G401 (cell line): ENCODE measurements at regions not wholly inside any gene's neighbourhood (a gene's known extent, or its start where the extent isn't known, plus 50 kb on each side); places are given as distances from the start of the nearest gene placed in this dataset.
"Not testable (repeated sequence)": the region's sequence is repeated elsewhere in the genome, so short reads cannot be mapped to it uniquely, and the experiment has no call there.

Source experiments
- DNase-seq: peaks from one replicate; pipeline ENCODE4 v3.0.0-alpha.2; 2015; ENCODE audit warnings: low spot score
- in situ Hi-C: cut with HindIII; loops from 2 replicates; pipeline ENCODE4 v1.10.0; 2016; ENCODE audit warnings: low sequenced_read_pairs, mixed read lengths

GRCh38 chr4:43391069-43391468 is 498.6 kb downstream of the GRXCR1 start:
- no peak for DNase-seq
- in situ Hi-C loops, result no loop called here

DNA sequence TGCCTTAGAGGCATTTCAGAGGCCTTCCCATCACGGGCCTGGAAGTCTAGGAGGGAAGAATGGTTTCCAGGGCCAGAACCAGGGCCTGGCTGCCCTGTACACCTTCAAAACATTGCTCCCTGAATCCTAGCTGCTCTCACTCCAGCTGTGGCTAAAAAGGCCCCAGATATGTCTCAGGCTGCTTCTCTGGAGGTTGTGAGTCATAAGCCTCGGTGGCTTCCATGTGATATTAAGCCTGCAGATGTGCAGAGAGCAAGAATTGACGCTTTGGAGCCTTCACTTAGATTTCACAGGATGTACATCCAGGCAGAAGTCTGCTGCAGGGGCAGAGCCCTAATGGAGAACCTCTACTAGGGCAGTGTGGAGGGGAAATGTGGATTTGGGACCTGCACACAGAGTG is 502.5 kb downstream of the GRXCR1 start:
- in situ Hi-C loops, result no loop called here
- no peak for DNase-seq

DNA sequence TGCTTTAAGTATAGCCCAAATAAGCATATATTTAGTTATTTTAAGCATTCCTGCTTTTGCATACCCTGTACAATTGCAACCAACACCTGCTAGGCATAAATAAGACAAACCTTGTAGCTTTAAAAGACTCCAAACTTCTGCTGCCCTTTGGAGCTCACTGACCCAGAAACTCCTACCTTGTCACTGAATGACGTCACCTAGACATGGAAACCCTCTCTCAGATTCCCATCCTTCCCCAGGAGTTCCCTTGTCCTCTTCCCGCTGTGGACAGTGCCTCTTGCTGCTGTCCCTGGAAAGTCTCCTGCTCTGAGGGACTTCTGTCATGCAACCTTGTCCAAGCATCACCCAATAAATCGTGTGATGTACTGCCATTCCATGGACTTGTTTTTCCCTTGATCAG is 507.2 kb downstream of the GRXCR1 start:
- in situ Hi-C loops, result no loop called here
- DNase-seq, result no peak

GRCh38 chr4:43402393-43402792 is 509.9 kb downstream of the GRXCR1 start:
- in situ Hi-C loops, result no loop called here
- no peak for DNase-seq

- DNase-seq, result no peak
- in situ Hi-C loops, result no loop called here
These were observed 518.1 kb downstream of the GRXCR1 start for GRCh38 chr4:43410636-43411035.

- DNase-seq, result no peak
- in situ Hi-C loops, result no loop called here
These were observed 518.7 kb downstream of the GRXCR1 start for GRCh38 chr4:43411226-43411625.

DNA sequence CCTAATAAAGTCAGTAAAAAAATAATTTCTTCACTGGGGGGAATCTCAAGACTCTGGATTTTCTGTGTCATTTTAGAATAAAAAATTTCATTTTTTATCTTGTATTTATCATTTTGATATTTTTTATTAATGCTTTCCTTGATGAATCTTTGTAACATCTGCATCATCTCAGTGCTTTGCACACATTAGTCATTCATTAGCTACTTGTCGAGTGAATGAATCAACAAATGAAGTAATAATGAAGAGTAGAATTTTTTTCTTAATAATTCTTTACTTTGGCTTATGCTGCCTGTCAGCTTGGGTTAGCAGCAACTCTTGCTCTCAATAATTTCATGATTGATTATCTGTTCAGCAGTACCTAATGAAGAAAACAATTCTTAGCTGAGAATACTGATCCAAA is 530.8 kb downstream of the GRXCR1 start:
- in situ Hi-C loops, result no loop called here
- no peak for DNase-seq

DNA sequence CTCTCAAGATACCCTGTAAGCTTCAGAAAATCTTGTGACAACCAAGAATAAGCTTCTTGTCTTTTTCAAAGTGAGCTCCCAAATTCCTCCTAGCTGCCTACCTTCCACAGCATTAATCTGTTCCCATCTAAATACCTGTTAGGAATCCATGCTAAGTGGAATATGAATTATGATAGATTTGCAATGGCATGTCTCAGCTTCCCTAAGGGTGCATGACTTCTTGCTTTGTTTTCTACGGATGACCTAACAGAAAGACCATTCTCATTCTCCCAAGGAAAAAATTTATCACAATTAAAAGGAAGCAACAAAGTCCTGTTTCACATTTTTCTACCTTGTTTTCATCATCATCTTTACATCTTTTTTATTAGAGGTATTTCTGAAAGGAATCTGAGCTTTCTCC is 532.7 kb downstream of the GRXCR1 start:
- DNase-seq, result no peak
- in situ Hi-C loops, result no loop called here

- no peak for DNase-seq
- in situ Hi-C loops, result no loop called here
These were observed 542.8 kb downstream of the GRXCR1 start for GRCh38 chr4:43435291-43435690.

DNA sequence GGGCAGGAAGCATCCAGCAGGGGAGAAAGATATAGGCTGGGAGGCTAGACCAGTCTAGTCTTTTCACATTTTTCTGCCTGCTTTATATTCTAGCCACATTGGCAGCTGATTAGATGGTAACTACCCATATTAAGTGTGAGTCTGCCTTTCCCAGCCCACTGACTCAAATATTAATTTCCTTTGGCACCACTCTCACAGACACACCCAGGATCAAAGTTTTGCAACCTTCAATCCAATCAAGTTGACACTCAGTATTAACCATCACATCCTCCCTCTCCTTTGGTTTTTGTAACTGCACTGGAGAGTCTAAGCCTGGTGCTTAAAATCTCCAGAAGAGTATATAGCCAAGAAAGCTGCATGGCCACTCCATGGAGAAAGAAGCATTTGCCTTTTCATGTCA is 560.4 kb downstream of the GRXCR1 start:
- in situ Hi-C loops, result no loop called here
- no peak for DNase-seq

DNA sequence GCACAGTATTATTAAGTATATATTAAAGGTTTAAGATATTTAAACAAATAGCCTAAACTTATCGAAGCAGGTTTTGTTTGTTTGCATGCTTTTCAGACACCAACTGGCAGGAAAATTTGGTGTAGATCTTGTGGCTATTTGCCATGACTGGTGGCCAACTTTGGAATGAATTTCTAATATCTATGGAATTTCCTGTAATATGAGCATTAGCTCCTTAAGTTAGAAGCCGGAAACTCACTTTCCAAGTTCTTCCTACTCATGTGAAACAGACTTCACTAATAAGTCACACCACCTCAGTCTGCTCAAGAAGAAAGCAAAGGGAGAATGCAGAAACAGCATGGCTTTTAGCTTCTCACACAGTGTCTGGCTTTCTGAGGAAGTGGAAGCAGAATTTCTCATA is 563.9 kb downstream of the GRXCR1 start:
- DNase-seq, result no peak
- in situ Hi-C loops, result no loop called here

DNA sequence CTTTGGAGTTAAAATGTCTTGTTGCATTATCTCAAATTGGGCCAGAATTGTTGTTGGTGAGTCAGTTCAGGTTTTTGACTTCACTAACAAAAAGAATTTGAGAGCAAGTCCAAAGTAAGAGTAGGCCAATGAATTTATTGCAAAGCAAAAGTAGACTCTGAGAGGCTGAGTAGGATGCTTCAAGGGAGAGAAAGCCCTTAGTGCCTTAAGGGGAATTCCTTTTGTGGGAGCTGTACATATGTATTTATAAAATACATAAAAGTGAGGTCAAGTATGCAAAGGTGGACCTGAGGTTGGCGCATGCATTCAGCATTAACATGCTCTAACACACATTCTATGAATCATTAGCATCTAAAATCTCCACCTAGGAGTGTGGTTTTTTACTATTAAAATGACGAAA is 565.4 kb downstream of the GRXCR1 start:
- DNase-seq, result no peak
- in situ Hi-C loops, result no loop called here

DNA sequence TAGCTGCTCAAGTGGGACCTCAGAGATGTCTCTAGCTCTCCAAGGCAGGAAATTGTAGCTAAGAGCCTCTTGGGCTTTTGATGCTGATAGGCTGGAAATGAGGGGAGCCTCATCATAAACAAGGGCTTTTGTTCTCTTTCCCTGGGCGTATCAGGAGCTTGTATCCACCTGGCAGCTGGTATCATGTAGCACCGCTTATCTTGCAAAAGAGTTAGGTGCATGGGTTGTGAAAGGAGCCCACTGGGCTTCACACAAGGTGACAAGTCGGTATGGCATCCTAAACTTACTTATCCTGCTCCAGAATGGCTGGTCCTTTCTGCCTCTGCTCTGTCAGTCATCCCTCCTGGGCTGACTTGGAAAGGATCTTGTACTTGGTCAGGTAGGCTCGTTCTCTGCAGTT is 565.8 kb downstream of the GRXCR1 start:
- no peak for DNase-seq
- in situ Hi-C loops, result no loop called here

DNA sequence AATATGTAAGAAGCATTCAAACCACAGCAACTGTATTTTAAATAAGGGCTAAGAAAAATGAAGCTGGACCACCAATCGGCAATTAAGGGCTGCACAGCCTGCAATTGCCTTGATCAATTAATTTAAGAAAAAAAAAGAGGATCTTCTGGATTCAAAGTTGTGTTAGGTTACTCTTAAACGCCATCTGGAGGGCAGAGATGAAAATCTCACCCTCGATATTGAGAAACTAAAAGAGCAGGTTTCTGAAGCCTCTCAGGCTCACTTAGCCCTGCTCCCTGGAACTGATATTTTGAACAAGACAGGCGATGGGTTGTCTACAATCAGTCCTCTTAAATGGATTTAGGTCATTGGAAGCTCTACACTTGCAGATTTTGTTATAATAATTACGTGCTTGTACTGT is 579.4 kb downstream of the GRXCR1 start:
- DNase-seq, result no peak
- in situ Hi-C loops, result no loop called here

- no peak for DNase-seq
- in situ Hi-C loops, result no loop called here
These were observed 589.0 kb downstream of the GRXCR1 start for GRCh38 chr4:43481526-43481925.

- no peak for DNase-seq
- in situ Hi-C loops, result no loop called here
These were observed 592.7 kb downstream of the GRXCR1 start for GRCh38 chr4:43485196-43485595.

GRCh38 chr4:43496188-43496587 is 603.7 kb downstream of the GRXCR1 start:
- in situ Hi-C loops, result no loop called here
- DNase-seq, result no peak

DNA sequence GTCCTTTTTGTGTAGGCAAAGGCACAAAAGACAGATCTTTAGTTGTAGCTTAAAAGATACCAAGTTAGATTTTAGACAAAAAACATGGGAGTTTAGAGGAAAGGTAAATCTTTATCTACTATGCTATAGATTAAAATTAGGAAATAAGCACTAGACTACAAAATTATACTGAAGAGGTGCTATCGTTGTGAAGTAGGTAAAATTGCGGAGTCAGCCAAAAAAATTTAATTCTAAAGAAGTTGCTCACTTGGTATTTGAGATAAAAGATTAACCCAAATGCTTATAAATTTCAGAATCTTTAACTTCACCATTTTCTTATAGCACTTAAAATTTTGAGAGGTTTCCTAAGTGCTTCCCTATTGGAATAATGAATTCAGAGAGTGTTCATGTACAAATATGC is 604.1 kb downstream of the GRXCR1 start:
- no peak for DNase-seq
- in situ Hi-C loops, result no loop called here

DNA sequence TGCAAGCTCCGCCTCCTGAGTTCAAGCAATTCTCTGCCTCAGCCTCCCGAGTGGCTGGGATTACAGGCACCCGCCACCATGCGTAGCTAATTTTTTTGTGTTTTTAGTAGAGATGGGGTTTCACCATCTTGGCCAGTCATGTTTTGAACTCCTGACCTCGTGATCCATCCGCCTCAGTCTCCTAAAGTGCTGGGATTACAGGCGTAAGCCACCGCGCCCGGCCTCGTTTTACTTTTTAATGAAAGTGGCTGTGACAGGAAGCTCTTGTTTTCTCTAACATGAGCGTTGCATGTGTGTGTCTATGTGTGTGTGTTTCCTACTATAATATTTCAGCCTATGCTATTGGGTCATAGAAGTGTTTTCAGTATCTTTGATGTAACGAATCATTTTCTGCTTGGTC is 613.3 kb downstream of the GRXCR1 start:
- in situ Hi-C loops, DNase-seq: not testable (repeated sequence)

- no peak for DNase-seq
- in situ Hi-C loops, result no loop called here
These were observed 619.7 kb downstream of the GRXCR1 start for GRCh38 chr4:43512253-43512652.

DNA sequence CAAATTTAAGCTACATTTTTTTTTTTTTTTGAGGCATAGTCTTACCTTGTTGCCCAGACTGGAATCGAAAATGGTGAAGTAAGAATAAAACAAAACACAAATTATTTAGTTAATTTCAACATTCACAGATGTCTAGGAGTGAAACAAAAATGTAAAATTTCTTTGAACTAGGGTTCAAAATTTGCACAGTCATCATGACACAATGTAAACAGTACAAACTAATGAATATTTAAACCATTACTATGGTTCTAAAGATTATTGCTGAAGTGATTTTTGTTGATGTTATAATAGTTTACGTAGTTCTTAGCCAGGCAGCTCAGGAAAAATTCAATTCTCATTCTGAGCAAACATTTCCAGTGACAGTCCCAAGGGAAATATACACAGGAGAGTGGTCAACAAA is 633.1 kb downstream of the GRXCR1 start:
- DNase-seq, result no peak
- in situ Hi-C loops, result no loop called here

DNA sequence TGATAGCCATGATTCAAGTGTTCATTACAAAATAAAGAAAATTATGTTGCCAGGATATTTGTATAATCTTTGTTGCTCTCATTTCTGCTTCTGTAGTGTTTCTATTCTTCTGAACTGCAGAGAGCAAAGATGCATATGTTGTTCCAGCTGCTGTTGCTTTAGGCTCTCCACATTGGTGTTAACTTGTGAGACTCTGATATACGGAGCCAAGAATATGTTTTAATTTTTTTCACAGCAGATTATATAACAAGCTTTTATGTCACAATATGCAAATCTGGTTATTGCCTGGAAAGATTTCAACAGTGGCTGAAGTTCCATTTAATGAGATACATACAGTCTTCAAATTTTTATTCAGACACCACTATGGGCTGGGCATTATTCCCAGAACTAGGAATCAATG is 655.0 kb downstream of the GRXCR1 start:
- no peak for DNase-seq
- in situ Hi-C loops, result no loop called here
